Ishikawa (cell line): ENCODE measurements at regions not wholly inside any gene's neighbourhood (a gene's known extent, or its start where the extent isn't known, plus 50 kb on each side); places are given as distances from the start of the nearest gene placed in this dataset.

Experiments used
- CEBPB ChIP-seq: IDR thresholded peaks from 2 replicates; pipeline ENCODE4 v1.6.1; 2012
- CREB1 ChIP-seq: IDR thresholded peaks from 2 replicates; pipeline ENCODE4 v1.6.1; 2012; ENCODE audit warnings: low read depth
- EP300 ChIP-seq: IDR thresholded peaks from 2 replicates; pipeline ENCODE4 v1.6.1; 2012; ENCODE audit warnings: borderline replicate concordance
- MAX ChIP-seq: IDR thresholded peaks from 2 replicates; pipeline ENCODE4 v1.6.1; 2012
- RAD21 ChIP-seq: IDR thresholded peaks from 2 replicates; pipeline ENCODE4 v1.6.1; 2012; ENCODE audit warnings: low read depth
- TAF1 ChIP-seq: IDR thresholded peaks from 2 replicates; pipeline ENCODE4 v1.6.1; 2012; ENCODE audit warnings: low read depth, mild to moderate bottlenecking
- TEAD4 ChIP-seq: IDR thresholded peaks from 2 replicates; pipeline ENCODE4 v1.6.1; 2012
- USF1 ChIP-seq: IDR thresholded peaks from 2 replicates; pipeline ENCODE4 v1.6.1; 2012
- TF ChIP-seq, protein P1 (sequence below): IDR thresholded peaks from 2 replicates; pipeline ENCODE4 v1.6.1; 2012; ENCODE audit warnings: low read depth, mild to moderate bottlenecking

DNA sequence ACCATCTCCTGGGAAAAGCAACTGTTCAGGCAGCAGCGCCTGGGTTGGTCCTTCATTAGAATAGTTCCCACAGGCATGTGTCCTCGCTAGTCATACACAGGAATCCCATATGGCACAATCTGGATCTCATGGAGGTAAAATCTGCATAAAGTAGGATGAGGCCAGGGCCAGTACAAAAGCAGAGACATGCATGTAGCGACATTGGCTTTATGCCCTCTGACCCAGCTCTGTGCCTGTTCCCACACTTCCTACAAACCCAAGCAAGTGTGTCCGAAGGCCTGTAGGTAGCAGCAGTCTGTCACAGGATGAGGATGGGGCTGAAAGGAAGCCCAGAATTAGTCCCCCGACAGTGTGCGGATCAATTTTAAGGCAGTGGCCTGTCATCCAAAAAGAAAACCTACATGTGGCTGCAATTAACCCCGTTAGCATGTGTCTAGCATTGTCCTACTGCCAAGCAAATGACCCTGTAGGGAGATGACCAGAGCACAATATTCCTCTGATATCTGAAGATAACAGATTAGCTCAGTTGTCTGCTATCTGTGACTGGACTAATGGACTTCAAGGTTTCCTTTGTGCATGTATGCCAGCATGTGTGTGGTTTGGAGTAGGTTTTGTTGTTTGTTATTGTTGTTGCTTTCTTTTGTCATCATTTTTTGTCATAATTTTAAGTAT lies 178.8 kb downstream of the TMEM161B start:
- TF ChIP-seq EP300 = no peak
- TF ChIP-seq, protein P1, sequence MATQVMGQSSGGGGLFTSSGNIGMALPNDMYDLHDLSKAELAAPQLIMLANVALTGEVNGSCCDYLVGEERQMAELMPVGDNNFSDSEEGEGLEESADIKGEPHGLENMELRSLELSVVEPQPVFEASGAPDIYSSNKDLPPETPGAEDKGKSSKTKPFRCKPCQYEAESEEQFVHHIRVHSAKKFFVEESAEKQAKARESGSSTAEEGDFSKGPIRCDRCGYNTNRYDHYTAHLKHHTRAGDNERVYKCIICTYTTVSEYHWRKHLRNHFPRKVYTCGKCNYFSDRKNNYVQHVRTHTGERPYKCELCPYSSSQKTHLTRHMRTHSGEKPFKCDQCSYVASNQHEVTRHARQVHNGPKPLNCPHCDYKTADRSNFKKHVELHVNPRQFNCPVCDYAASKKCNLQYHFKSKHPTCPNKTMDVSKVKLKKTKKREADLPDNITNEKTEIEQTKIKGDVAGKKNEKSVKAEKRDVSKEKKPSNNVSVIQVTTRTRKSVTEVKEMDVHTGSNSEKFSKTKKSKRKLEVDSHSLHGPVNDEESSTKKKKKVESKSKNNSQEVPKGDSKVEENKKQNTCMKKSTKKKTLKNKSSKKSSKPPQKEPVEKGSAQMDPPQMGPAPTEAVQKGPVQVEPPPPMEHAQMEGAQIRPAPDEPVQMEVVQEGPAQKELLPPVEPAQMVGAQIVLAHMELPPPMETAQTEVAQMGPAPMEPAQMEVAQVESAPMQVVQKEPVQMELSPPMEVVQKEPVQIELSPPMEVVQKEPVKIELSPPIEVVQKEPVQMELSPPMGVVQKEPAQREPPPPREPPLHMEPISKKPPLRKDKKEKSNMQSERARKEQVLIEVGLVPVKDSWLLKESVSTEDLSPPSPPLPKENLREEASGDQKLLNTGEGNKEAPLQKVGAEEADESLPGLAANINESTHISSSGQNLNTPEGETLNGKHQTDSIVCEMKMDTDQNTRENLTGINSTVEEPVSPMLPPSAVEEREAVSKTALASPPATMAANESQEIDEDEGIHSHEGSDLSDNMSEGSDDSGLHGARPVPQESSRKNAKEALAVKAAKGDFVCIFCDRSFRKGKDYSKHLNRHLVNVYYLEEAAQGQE = no peak
- no peak for TF ChIP-seq TEAD4
- no peak for TF ChIP-seq CEBPB
- no peak for TF ChIP-seq RAD21
- TF ChIP-seq MAX = no peak
- TF ChIP-seq CREB1 = no peak
- TF ChIP-seq TAF1 = no peak
- TF ChIP-seq USF1 = no peak
